GM21825 (cell line): ENCODE measurements at regions not wholly inside any gene's neighbourhood (a gene's known extent, or its start where the extent isn't known, plus 50 kb on each side); places are given as distances from the start of the nearest gene placed in this dataset.

Experiments used
- ATAC-seq: cut with Tn5 transposase; IDR thresholded peaks from one replicate; pipeline ENCODE4 v1.9.1; 2021; ENCODE audit warnings: mild to moderate bottlenecking, moderate library complexity; ENCODE audit not compliant: unreplicated experiment

GRCh38 chr3:28799084-28799483 lies 450.5 kb upstream of the AZI2 start:
- no peak for ATAC-seq

- ATAC-seq = no peak
Observed at GRCh38 chr3:28800203-28800602, 451.6 kb upstream of the AZI2 start.

GRCh38 chr3:28808068-28808467 lies 459.4 kb upstream of the AZI2 start:
- ATAC-seq = no peak

GRCh38 chr3:28816017-28816416 lies 464.9 kb upstream of the RBMS3 start:
- ATAC-seq = no peak

GRCh38 chr3:28824316-28824715 lies 456.6 kb upstream of the RBMS3 start:
- ATAC-seq = no peak

- no peak for ATAC-seq
Observed at GRCh38 chr3:28826840-28827239, 454.0 kb upstream of the RBMS3 start.

GRCh38 chr3:28835249-28835648 lies 445.6 kb upstream of the RBMS3 start:
- no peak for ATAC-seq

GRCh38 chr3:28835751-28836150 lies 445.1 kb upstream of the RBMS3 start:
- no peak for ATAC-seq

GRCh38 chr3:28836199-28836598 lies 444.7 kb upstream of the RBMS3 start:
- no peak for ATAC-seq

- ATAC-seq = peak; percentile 80
Observed at GRCh38 chr3:28840976-28841376, 439.9 kb upstream of the RBMS3 start.

- no peak for ATAC-seq
Observed at GRCh38 chr3:28841441-28841840, 439.4 kb upstream of the RBMS3 start.

GRCh38 chr3:28844298-28845005 lies 436.4 kb upstream of the RBMS3 start:
- no peak for ATAC-seq

- ATAC-seq = no peak
Observed at GRCh38 chr3:28845006-28845324, 435.9 kb upstream of the RBMS3 start.

GRCh38 chr3:28846971-28847478 lies 433.8 kb upstream of the RBMS3 start:
- no peak for ATAC-seq

- no peak for ATAC-seq
Observed at GRCh38 chr3:28847736-28848135, 433.1 kb upstream of the RBMS3 start.

- ATAC-seq = no peak
Observed at GRCh38 chr3:28850186-28850585, 430.7 kb upstream of the RBMS3 start.

GRCh38 chr3:28853830-28854229 lies 427.0 kb upstream of the RBMS3 start:
- no peak for ATAC-seq

GRCh38 chr3:28856796-28857195 lies 424.1 kb upstream of the RBMS3 start:
- no peak for ATAC-seq

GRCh38 chr3:28859897-28860296 lies 421.0 kb upstream of the RBMS3 start:
- no peak for ATAC-seq

GRCh38 chr3:28860307-28860706 lies 420.6 kb upstream of the RBMS3 start:
- ATAC-seq = no peak

- ATAC-seq = no peak
Observed at GRCh38 chr3:28863186-28863585, 417.7 kb upstream of the RBMS3 start.

GRCh38 chr3:28867836-28868235 lies 413.0 kb upstream of the RBMS3 start:
- ATAC-seq = no peak

GRCh38 chr3:28868897-28869296 lies 412.0 kb upstream of the RBMS3 start:
- ATAC-seq = no peak
